GM12878 (cell line): ENCODE measurements at regions not wholly inside any gene's neighbourhood (a gene's known extent, or its start where the extent isn't known, plus 50 kb on each side); places are given as distances from the start of the nearest gene placed in this dataset.

Experiments
- ATAC-seq: fragments of 200-7000 bp; cut with Tn5 transposase; 3 replicates; pipeline ENCODE4 v1.9.1; 2020; ENCODE audit warnings: mild to moderate bottlenecking, moderate library complexity
- BruUV-seq: library from RNA; stranded (reverse); fragments of 400-500 nt; replicated peaks from 2 replicates; lab custom pipeline; 2021; lab: Mats Ljungman, UMichigan
- CTCF ChIA-PET: fragments of 300-600 bp; sonication (Branson Sonifier 250); formaldehyde crosslinking; extraction: SDS; loops from one replicate; lab custom pipeline; 2021; ENCODE audit warnings: inconsistent platforms; lab: Yijun Ruan, JAX
- POLR2A ChIA-PET: fragments of 350-600 bp; formaldehyde crosslinking; extraction: SDS; loops from one replicate; lab custom pipeline; 2021; ENCODE audit warnings: inconsistent platforms; lab: Charles Lee
- RAD21 ChIA-PET: fragments of 300-600 bp; sonication (Branson Sonifier 250); formaldehyde crosslinking; loops from one replicate; lab custom pipeline; 2023; ENCODE audit warnings: antibody characterized with exemption; ENCODE audit not compliant: unreplicated experiment; lab: Charles Lee
- SMC1A ChIA-PET: fragments of 300-600 bp; sonication (Branson Sonifier 250); formaldehyde crosslinking; loops from one replicate; lab custom pipeline; 2023; ENCODE audit not compliant: unreplicated experiment, uncharacterized antibody; lab: Charles Lee
- DNase-seq: peaks from one replicate; pipeline ENCODE4 v3.0.0-alpha.2; 2011; ENCODE audit warnings: low read depth, low spot score
- FAIRE-seq: peaks from 3 replicates; lab custom pipeline; 2011; peaks lifted over from hg19 to GRCh38; lab: Jason Lieb, UNC
- H2AFZ ChIP-seq: 2 replicates; pipeline ENCODE4 v1.6.0; 2011; ENCODE audit warnings: low read depth, low read length, control low read depth; ENCODE audit not compliant: control insufficient read depth
- H3K27ac ChIP-seq: 2 replicates; pipeline ENCODE4 v1.5.1; 2011; ENCODE audit warnings: control low read depth; ENCODE audit not compliant: control insufficient read depth, insufficient read depth
- H3K27me3 ChIP-seq, 2 experiments: replicated peaks in 1 of 2; 2 replicates each; pipeline versions ENCODE4 v1.6.0 to v1.6.1; 2011; ENCODE audit warnings: low read length in 1 of 2; ENCODE audit not compliant: control insufficient read depth in 2 of 2, insufficient read depth in 2 of 2
- H3K36me3 ChIP-seq, 2 experiments: 2 replicates each; pipeline ENCODE4 v1.5.1; 2011; ENCODE audit warnings: low read length in 1 of 2; ENCODE audit not compliant: control insufficient read depth in 2 of 2, insufficient read depth in 2 of 2
- H3K4me1 ChIP-seq: 2 replicates; pipeline ENCODE4 v1.6.1; 2011; ENCODE audit warnings: mild to moderate bottlenecking, low read length, moderate library complexity, mixed read lengths; ENCODE audit not compliant: control insufficient read depth, insufficient read depth
- H3K4me2 ChIP-seq: 2 replicates; pipeline ENCODE4 v1.6.0; 2011; ENCODE audit warnings: control low read depth; ENCODE audit not compliant: control insufficient read depth, insufficient read depth
- H3K4me3 ChIP-seq: fragments of 200-600 bp; sonication (generic); 2 replicates; pipeline ENCODE4 v1.5.1; 2016
- H3K79me2 ChIP-seq: 2 replicates; pipeline ENCODE4 v1.6.0; 2011; ENCODE audit warnings: low read length; ENCODE audit not compliant: control insufficient read depth, insufficient read depth
- H3K9ac ChIP-seq: 2 replicates; pipeline ENCODE4 v1.8.0; 2011; ENCODE audit warnings: low read length, control low read depth, mixed read lengths; ENCODE audit not compliant: control insufficient read depth, insufficient read depth
- H3K9me3 ChIP-seq: replicated peaks from 3 replicates; pipeline ENCODE4 v1.5.1; 2011; ENCODE audit warnings: mild to moderate bottlenecking, low read length; ENCODE audit not compliant: control insufficient read depth, insufficient read depth
- H4K20me1 ChIP-seq: 2 replicates; pipeline ENCODE4 v1.6.0; 2011; ENCODE audit not compliant: control insufficient read depth, insufficient read depth
- BMI1 ChIP-seq: fragments of 450-650 bp; IDR thresholded peaks from 2 replicates; pipeline ENCODE4 v1.6.1; 2016; ENCODE audit warnings: mild to moderate bottlenecking, moderate library complexity, borderline replicate concordance
- CEBPZ ChIP-seq: fragments of 150-350 bp; IDR thresholded peaks from 2 replicates; pipeline ENCODE4 v1.6.1; 2016; ENCODE audit warnings: low read depth, low read length
- LARP7 ChIP-seq: fragments of 450-650 bp; IDR thresholded peaks from 2 replicates; pipeline ENCODE4 v1.6.1; 2017; ENCODE audit warnings: mild to moderate bottlenecking
- MEF2B ChIP-seq: fragments of 450-650 bp; IDR thresholded peaks from 2 replicates; pipeline ENCODE4 v1.6.1; 2018; ENCODE audit warnings: mild to moderate bottlenecking, moderate library complexity; ENCODE audit not compliant: partially characterized antibody, poor library complexity, severe bottlenecking
- NBN ChIP-seq: fragments of 450-650 bp; IDR thresholded peaks from 2 replicates; pipeline ENCODE4 v1.6.1; 2016
- NFYB ChIP-seq: IDR thresholded peaks from 2 replicates; pipeline ENCODE4 v1.6.1; 2011; ENCODE audit warnings: low read depth, mild to moderate bottlenecking, low read length, improper control_type of control experiment, moderate library complexity; ENCODE audit not compliant: insufficient read depth
- POLR2AphosphoS5 ChIP-seq: IDR thresholded peaks from 2 replicates; pipeline ENCODE4 v1.6.1; 2011; ENCODE audit warnings: mild to moderate bottlenecking, low read length, inconsistent platforms
- RELB ChIP-seq: fragments of 450-650 bp; IDR thresholded peaks from 2 replicates; pipeline ENCODE4 v1.6.1; 2017; ENCODE audit warnings: low read depth, mild to moderate bottlenecking, moderate library complexity
- SMC3 ChIP-seq: IDR thresholded peaks from 2 replicates; pipeline ENCODE4 v1.6.1; 2011; ENCODE audit warnings: low read length, improper control_type of control experiment, borderline replicate concordance
- ZBTB40 ChIP-seq: fragments of 450-650 bp; IDR thresholded peaks from 2 replicates; pipeline ENCODE4 v1.6.1; 2016; ENCODE audit warnings: mild to moderate bottlenecking, moderate library complexity, borderline replicate concordance
- ZNF687 ChIP-seq: fragments of 450-650 bp; IDR thresholded peaks from 2 replicates; pipeline ENCODE4 v1.6.1; 2017; ENCODE audit warnings: mild to moderate bottlenecking, moderate library complexity
- ZZZ3 ChIP-seq: IDR thresholded peaks from 2 replicates; pipeline ENCODE4 v1.6.1; 2011; ENCODE audit warnings: low read depth; ENCODE audit not compliant: control insufficient read depth, insufficient read length
- whole genome bisulfite sequencing: methylation state at CpG from one replicate; pipeline ENCODE4 v1.1.6; 2016; ENCODE audit warnings: low lambda C conversion rate; ENCODE audit not compliant: insufficient replicate concordance, insufficient coverage; ENCODE audit errors: missing lambda C conversion rate; 5-methylcytosine and 5-hydroxymethylcytosine counted together
- in situ Hi-C: fragments of 300-500 bp; cut with MboI; formaldehyde crosslinking; loops from 9 replicates; pipeline ENCODE4 v1.14.3; 2018; ENCODE audit warnings: mixed read lengths
- intact Hi-C: fragments of 100-400 bp; cut with micrococcal nuclease; formaldehyde crosslinking; loops from one replicate; pipeline ENCODE4 v1.14.2; 2022; ENCODE audit not compliant: unreplicated experiment

GRCh38 chr12:83271201-83271600 lies 584.5 kb downstream of the TMTC2 start:
- SMC1A ChIA-PET, result interaction anchor here (1.2 kb wide), 1 partner anchor 17 kb away, joined by 3 read pairs; no protein-coding TSS in a partner anchor
- Histone ChIP-seq H3K36me3 (no peaks in the 10 kb centered on the region), H4K20me1 (no peaks in the 10 kb centered on the region), H3K4me1 (no peaks in the 10 kb centered on the region), H3K27ac (no peak overlapping the region), H3K4me3 (no peak overlapping the region), H3K27me3 (no peaks in the 10 kb centered on the region), H3K9ac (no peak overlapping the region), H2AFZ (no peak overlapping the region), H3K79me2 (no peaks in the 10 kb centered on the region), H3K4me2 (no peak overlapping the region), H3K9me3 (no peaks in the 10 kb centered on the region)
- intact Hi-C loops, result no loop called here
- no peak for DNase-seq
- no TSS peak for BruUV-seq
- WGBS, result 19% methylated on average over 2 of the region's 2 CpGs
- POLR2A ChIA-PET, result no interaction called here
- CTCF ChIA-PET, result no interaction called here
- RAD21 ChIA-PET, result no interaction called here
- in situ Hi-C loops, result no loop called here
- FAIRE-seq, result no peak
- ATAC-seq, result no peak
- no peak for TF ChIP-seq SMC3
- no peak for TF ChIP-seq RELB
- no peak for TF ChIP-seq ZNF687
- TF ChIP-seq CEBPZ, result no peak
- no peak for TF ChIP-seq NBN
- no peak for TF ChIP-seq POLR2AphosphoS5
- TF ChIP-seq NFYB, result no peak
- TF ChIP-seq ZZZ3, result no peak
- no peak for TF ChIP-seq MEF2B
- no peak for TF ChIP-seq ZBTB40
- no peak for TF ChIP-seq BMI1
- TF ChIP-seq LARP7, result no peak
